SK-N-SH treated with all-trans-retinoic acid at 6 μM for 48 hours (cell line): ENCODE measurements at regions not wholly inside any gene's neighbourhood (a gene's known extent, or its start where the extent isn't known, plus 50 kb on each side); places are given as distances from the start of the nearest gene placed in this dataset.

ENCODE experiments used
- BACH2 ChIP-seq: fragments of 250-450 bp; sonication (Bioruptor Pico); IDR thresholded peaks from 2 replicates; pipeline ENCODE4 v1.9.0; 2021; ENCODE audit warnings: mild to moderate bottlenecking, borderline replicate concordance
- GLIS3 ChIP-seq: fragments of 250-450 bp; sonication (Bioruptor Pico); IDR thresholded peaks from 2 replicates; pipeline ENCODE4 v1.5.0; 2020; ENCODE audit warnings: mild to moderate bottlenecking, moderate library complexity
- OSR1 ChIP-seq: fragments of 250-450 bp; sonication (Bioruptor Pico); IDR thresholded peaks from 2 replicates; pipeline ENCODE4 v1.8.0; 2022; ENCODE audit warnings: moderate library complexity, mild to moderate bottlenecking, inconsistent platforms
- PATZ1 ChIP-seq: fragments of 250-450 bp; sonication (Bioruptor Pico); IDR thresholded peaks from 2 replicates; pipeline ENCODE4 v1.8.0; 2020; ENCODE audit warnings: mild to moderate bottlenecking, moderate library complexity, borderline replicate concordance
- PPARA ChIP-seq: fragments of 250-450 bp; sonication (Bioruptor Pico); IDR thresholded peaks from 2 replicates; pipeline ENCODE4 v1.5.0; 2020; ENCODE audit warnings: mild to moderate bottlenecking, borderline replicate concordance
- TCF4 ChIP-seq: fragments of 250-450 bp; sonication (Bioruptor Pico); IDR thresholded peaks from 2 replicates; pipeline ENCODE4 v1.8.0; 2021; ENCODE audit warnings: mild to moderate bottlenecking, moderate library complexity, borderline replicate concordance
- TOX ChIP-seq: fragments of 250-450 bp; sonication (Bioruptor Pico); IDR thresholded peaks from 2 replicates; pipeline ENCODE4 v1.8.0; 2021; ENCODE audit warnings: mild to moderate bottlenecking, moderate library complexity, borderline replicate concordance
- ZFP3 ChIP-seq: fragments of 250-450 bp; sonication (Bioruptor Pico); IDR thresholded peaks from 2 replicates; pipeline ENCODE4 v1.5.0; 2020; ENCODE audit warnings: mild to moderate bottlenecking, moderate library complexity
- ZNF70 ChIP-seq: fragments of 450-650 bp; formaldehyde crosslinking; IDR thresholded peaks from 2 replicates; pipeline ENCODE4 v1.5.0; 2020; ENCODE audit warnings: mild to moderate bottlenecking, moderate library complexity
- ZNF8 ChIP-seq: fragments of 450-650 bp; formaldehyde crosslinking; IDR thresholded peaks from 2 replicates; pipeline ENCODE4 v1.5.0; 2020; ENCODE audit warnings: mild to moderate bottlenecking, moderate library complexity

- TF ChIP-seq PATZ1, result no peak
- no peak for TF ChIP-seq ZNF70 (CRISPR knock-in tag)
- TF ChIP-seq ZFP3 (CRISPR knock-in tag), result no peak
- no peak for TF ChIP-seq BACH2 (CRISPR knock-in tag)
- TF ChIP-seq OSR1, result no peak
- no peak for TF ChIP-seq PPARA
- TF ChIP-seq ZNF8 (CRISPR knock-in tag), result no peak
- TF ChIP-seq TOX, result no peak
- TF ChIP-seq TCF4 (CRISPR knock-in tag), result no peak
- TF ChIP-seq GLIS3 (CRISPR knock-in tag), result no peak
These were observed 94.3 kb downstream of the THBS2 start for GRCh38 chr6:169159331-169159730.
